ENCODE measurements at regions not wholly inside any gene's neighbourhood (a gene's known extent, or its start where the extent isn't known, plus 50 kb on each side); places are given as distances from the start of the nearest gene placed in this dataset.
A peak's percentile ranks its signal among the peaks of the same experiment; 100 is the strongest.
"Not testable (repeated sequence)": the region's sequence is repeated elsewhere in the genome, so short reads cannot be mapped to it uniquely, and the experiment has no call there.

GRCh38 chr4:32716090-32716620 lies 1996.0 kb downstream of the PCDH7 start:
- DNase-seq (ENCODE audit: low spot score) = not testable (repeated sequence)

GRCh38 chr4:32735856-32736590 lies 2015.9 kb downstream of the PCDH7 start:
- DNase-seq (ENCODE audit: low spot score) = no peak

- DNase-seq (ENCODE audit: low spot score) = no peak
Observed at GRCh38 chr4:32744211-32744610, 2024.0 kb downstream of the PCDH7 start.

DNA sequence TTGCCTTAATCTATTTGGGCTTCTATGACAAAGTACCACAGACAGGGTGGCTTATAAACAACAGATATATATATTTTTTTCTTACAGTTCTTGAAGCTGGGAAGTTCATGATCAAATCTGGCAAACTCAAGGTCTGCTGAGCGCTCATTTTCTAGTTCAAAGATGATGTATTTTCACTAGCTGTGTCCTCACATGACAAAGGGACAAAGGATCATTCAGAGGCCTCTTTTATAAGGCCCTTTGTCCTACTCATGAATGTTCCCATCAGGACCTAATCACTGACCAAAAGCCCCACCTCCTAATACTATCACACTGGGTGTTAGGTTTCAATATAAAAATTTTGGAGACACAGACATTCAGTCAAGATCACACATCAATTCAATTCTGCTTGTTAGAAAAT lies 2025.2 kb downstream of the PCDH7 start:
- DNase-seq (ENCODE audit: low spot score) = no peak

- DNase-seq (ENCODE audit: low spot score) = no peak
Observed at GRCh38 chr4:32748061-32748460, 2027.9 kb downstream of the PCDH7 start.

DNA sequence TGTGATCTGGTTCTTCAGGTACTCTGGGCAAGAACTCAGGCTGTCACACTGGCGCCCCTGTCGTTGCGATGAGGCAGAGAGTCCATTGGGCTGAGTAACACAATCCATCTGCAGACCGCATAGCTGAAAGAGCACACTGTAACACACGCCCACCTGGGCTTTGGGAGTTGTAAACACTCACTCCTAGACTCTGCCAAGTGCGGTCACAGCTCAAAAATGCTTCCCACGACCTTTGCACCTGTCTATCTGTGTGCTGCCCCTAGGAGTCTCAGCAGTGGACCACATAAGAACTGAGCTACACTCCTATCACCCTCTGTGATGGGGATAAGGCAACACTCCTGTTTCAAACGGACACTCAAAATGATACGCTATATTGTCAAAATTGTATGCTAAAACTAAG lies 2028.3 kb downstream of the PCDH7 start:
- no peak for DNase-seq (ENCODE audit: low spot score)

GRCh38 chr4:32752962-32753361 lies 2032.8 kb downstream of the PCDH7 start:
- DNase-seq (ENCODE audit: low spot score) = no peak

DNA sequence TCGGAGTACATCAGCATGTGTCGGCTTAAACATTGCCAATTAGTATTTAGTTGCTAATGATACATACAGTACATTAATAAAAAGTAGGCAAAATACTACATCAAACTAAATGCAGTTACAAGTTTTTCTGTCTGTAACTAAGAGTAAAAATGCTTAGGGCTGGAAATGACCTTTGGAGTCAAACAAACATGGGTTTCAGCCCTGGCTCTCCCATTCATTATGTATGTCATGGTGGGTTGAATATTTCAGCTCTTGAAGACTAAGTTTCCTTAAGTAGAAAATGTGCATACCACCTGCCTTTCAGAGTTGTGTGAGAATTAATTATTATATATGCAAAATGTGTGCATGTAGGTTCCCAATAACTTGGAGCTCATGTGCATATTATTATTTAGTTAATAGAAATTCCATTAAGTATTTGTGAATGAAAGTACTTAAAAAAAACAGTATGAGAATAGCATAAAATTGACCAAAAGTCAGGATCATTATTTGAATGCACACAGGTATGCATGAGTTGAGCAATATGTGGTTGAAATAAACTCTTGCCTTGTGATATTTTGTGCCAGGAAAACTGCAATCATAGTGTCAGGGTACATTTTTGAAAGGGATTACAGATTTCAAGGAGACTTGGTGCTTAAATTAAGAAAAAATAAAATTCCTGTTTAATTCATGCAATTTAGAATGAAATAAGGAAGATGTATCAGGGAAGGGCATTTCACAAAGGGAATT lies 2048.7 kb downstream of the PCDH7 start:
- DNase-seq (ENCODE audit: low spot score) = no peak

GRCh38 chr4:32771491-32771890 lies 2051.3 kb downstream of the PCDH7 start:
- no peak for DNase-seq (ENCODE audit: low spot score)

- DNase-seq (ENCODE audit: low spot score) = peak; percentile 30
Observed at GRCh38 chr4:32775049-32775448, 2054.9 kb downstream of the PCDH7 start.

DNA sequence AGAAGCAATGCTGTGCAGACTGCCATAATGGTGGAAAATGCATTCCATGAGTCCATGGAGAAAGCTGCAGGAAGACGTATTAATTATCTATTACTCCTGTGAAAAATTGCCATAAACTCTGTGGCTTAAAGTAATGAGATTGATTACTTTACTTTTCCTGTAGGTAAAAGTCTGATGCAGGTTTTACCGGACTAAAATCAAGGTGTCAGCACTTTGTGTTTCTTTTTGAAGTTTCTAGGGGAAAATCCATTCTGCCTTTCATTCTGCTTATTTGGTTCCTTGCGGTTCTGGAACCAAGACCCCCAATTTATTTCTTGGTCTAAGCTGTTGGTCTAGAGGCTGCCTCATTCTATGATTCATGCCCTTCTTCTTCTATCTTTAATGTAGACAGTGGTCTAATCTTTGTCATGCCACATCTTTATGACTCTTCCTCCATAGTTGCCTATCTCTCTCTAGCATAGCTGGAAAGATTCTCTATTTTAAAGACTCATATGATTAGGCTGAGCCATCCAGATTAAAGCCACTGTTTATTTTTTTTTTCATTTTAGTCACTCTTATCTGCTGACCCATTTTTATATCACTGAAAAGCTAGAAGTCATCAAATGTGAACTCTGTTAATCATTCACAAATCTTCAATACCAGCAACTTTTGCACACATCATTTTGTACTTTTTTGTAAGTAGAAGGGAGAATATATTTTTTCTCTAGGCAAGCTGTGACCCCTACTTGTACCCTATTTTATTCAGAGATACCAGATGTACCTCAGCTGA lies 2056.4 kb downstream of the PCDH7 start:
- no peak for DNase-seq (ENCODE audit: low spot score)

- no peak for DNase-seq (ENCODE audit: low spot score)
Observed at GRCh38 chr4:32778025-32778424, 2057.9 kb downstream of the PCDH7 start.

- no peak for DNase-seq (ENCODE audit: low spot score)
Observed at GRCh38 chr4:32778938-32779337, 2058.8 kb downstream of the PCDH7 start.

- DNase-seq (ENCODE audit: low spot score) = no peak
Observed at GRCh38 chr4:32789026-32789608, 2068.9 kb downstream of the PCDH7 start.

GRCh38 chr4:32790803-32791202 lies 2070.6 kb downstream of the PCDH7 start:
- no peak for DNase-seq (ENCODE audit: low spot score)

- no peak for DNase-seq (ENCODE audit: low spot score)
Observed at GRCh38 chr4:32798471-32799159, 2078.4 kb downstream of the PCDH7 start.

DNA sequence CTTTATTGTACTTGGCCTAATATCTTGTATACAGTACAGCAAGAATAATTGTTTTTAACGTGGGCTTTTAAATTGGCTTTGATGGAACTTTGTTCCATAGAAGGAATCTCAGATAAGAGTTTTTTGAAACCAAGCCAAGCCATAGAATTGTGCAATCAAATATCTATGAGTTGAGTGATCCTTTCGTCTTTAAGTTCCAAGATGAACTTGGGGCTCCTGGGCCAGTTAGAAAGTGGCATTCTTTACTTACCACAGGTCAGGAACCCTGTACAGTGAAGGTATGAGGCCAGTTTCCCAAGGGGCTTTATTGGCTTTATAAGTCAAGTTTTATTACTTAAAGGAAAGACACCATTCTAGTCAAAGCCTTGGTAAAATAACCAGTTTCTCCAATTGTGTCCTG lies 2104.2 kb downstream of the PCDH7 start:
- no peak for DNase-seq (ENCODE audit: low spot score)

GRCh38 chr4:32826169-32826568 lies 2106.0 kb downstream of the PCDH7 start:
- no peak for DNase-seq (ENCODE audit: low spot score)

- no peak for DNase-seq (ENCODE audit: low spot score)
Observed at GRCh38 chr4:32830160-32830559, 2110.0 kb downstream of the PCDH7 start.

DNA sequence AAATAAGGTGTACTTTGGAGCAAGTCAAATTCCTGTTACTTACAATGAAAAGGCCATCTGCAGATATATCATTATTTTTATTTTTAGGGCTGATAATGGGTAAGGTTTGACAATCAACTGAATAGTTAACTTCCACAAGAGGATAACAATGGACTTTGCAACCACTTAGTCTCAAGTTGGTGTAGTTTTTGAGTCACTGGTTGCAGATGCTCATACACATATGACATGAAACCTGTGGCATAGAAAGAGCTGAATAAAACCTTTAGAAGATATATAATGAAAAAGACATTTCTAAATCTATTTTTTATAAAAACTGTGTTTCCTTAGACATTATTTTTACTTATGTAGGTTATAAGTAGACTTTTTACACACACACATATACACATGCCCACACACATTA lies 2110.9 kb downstream of the PCDH7 start:
- no peak for DNase-seq (ENCODE audit: low spot score)

GRCh38 chr4:32840461-32841189 lies 2120.5 kb downstream of the PCDH7 start:
- no peak for DNase-seq (ENCODE audit: low spot score)

Data from mucosa of gallbladder (tissue), 1 donor.